Activated B cell treated with CpG ODN at 0.5 μM for 24 hours (primary cell): ENCODE measurements at regions not wholly inside any gene's neighbourhood (a gene's known extent, or its start where the extent isn't known, plus 50 kb on each side); places are given as distances from the start of the nearest gene placed in this dataset.

Source experiments
- ATAC-seq: fragments of 200-7000 bp; cut with Tn5 transposase; one replicate; pipeline ENCODE4 v1.10.0; 2021; ENCODE audit warnings: low read depth, mild to moderate bottlenecking, moderate library complexity
- CTCF ChIA-PET: fragments of 350-600 bp; sonication (Branson Sonifier 250); formaldehyde crosslinking; loops from one replicate; lab custom pipeline; 2021; ENCODE audit warnings: antibody characterized with exemption; lab: Charles Lee
- POLR2A ChIA-PET: fragments of 350-600 bp; sonication (Branson Sonifier 250); formaldehyde crosslinking; loops from one replicate; lab custom pipeline; 2021; ENCODE audit warnings: antibody characterized with exemption; lab: Charles Lee
- DNase-seq: peaks from one replicate; pipeline ENCODE4 v3.0.0; 2022
- H3K27ac Mint-ChIP-seq: one replicate; pipeline ENCODE4 v1.8.0; 2020; ENCODE audit warnings: mixed read lengths
- H3K27me3 Mint-ChIP-seq: one replicate; pipeline ENCODE4 v1.8.0; 2021; ENCODE audit warnings: mixed read lengths
- H3K36me3 Mint-ChIP-seq: one replicate; pipeline ENCODE4 v1.8.0; 2021; ENCODE audit warnings: low read depth, mixed read lengths
- H3K4me1 Mint-ChIP-seq: one replicate; pipeline ENCODE4 v1.8.0; 2021; ENCODE audit warnings: mixed read lengths
- H3K4me3 Mint-ChIP-seq: one replicate; pipeline ENCODE4 v1.8.0; 2020; ENCODE audit warnings: mild to moderate bottlenecking, mixed read lengths
- H3K9me3 Mint-ChIP-seq: one replicate; pipeline ENCODE4 v1.8.0; 2020; ENCODE audit warnings: mixed read lengths
- CTCF ChIP-seq: fragments of 200-600 bp; IDR thresholded peaks from one replicate; pipeline ENCODE4 v1.8.0; 2022; ENCODE audit warnings: antibody characterized with exemption, mild to moderate bottlenecking
- intact Hi-C: fragments of 100-400 bp; cut with micrococcal nuclease; formaldehyde crosslinking; loops from one replicate; pipeline ENCODE4 v1.15.1; 2024

GRCh38 chr5:33363537-33363936 lies 77.2 kb upstream of the TARS1 start:
- ATAC-seq (no peak), DNase-seq (no peak)
- no peak overlapping the region for H3K27ac Mint-ChIP-seq
- POLR2A ChIA-PET: no interaction called here
- H3K27me3 Mint-ChIP-seq: no peaks in the 10 kb centered on the region
- TF ChIP-seq CTCF: no peak
- H3K36me3 Mint-ChIP-seq: no peaks in the 10 kb centered on the region
- peaks cover 8% of the 10 kb centered on the region for H3K9me3 Mint-ChIP-seq
- no peak overlapping the region for H3K4me3 Mint-ChIP-seq
- CTCF ChIA-PET: no interaction called here
- intact Hi-C loops: no loop called here
- peaks cover 15% of the 10 kb centered on the region for H3K4me1 Mint-ChIP-seq

GRCh38 chr5:33364406-33364805 lies 76.4 kb upstream of the TARS1 start:
- no peak for TF ChIP-seq CTCF
- H3K4me1 Mint-ChIP-seq: peaks cover 15% of the 10 kb centered on the region
- peak overlapping the region; percentile 65 for H3K27ac Mint-ChIP-seq
- ATAC-seq: no peak
- POLR2A ChIA-PET: no interaction called here
- intact Hi-C loops: no loop called here
- peak overlapping the region; percentile 35 for H3K4me3 Mint-ChIP-seq
- CTCF ChIA-PET: no interaction called here
- DNase-seq: no peak
- H3K27me3 Mint-ChIP-seq: no peaks in the 10 kb centered on the region
- peaks cover 8% of the 10 kb centered on the region for H3K9me3 Mint-ChIP-seq
- no peaks in the 10 kb centered on the region for H3K36me3 Mint-ChIP-seq

- Mint-ChIP-seq H3K4me3 (no peak overlapping the region), H3K9me3 (no peaks in the 10 kb centered on the region), H3K27ac (no peak overlapping the region), H3K36me3 (no peaks in the 10 kb centered on the region), H3K27me3 (no peaks in the 10 kb centered on the region), H3K4me1 (peaks cover 15% of the 10 kb centered on the region)
- ChIA-PET CTCF (interaction anchor here (0.6 kb wide), 1 partner anchor 13 kb away, joined by 3 read pairs; no protein-coding TSS in a partner anchor), POLR2A (no interaction called here)
- no peak for TF ChIP-seq CTCF
- no peak for DNase-seq
- ATAC-seq: no peak
- intact Hi-C loops: no loop called here
Observed at GRCh38 chr5:33367416-33367815, 73.3 kb upstream of the TARS1 start.

- H3K4me3 Mint-ChIP-seq: no peak overlapping the region
- no peak for TF ChIP-seq CTCF
- ATAC-seq: no peak
- intact Hi-C loops: no loop called here
- ChIA-PET CTCF (interaction anchor here (0.5 kb wide), 1 partner anchor 1595 kb away, joined by 4 read pairs; no protein-coding TSS in a partner anchor), POLR2A (interaction anchor here (0.6 kb wide), 1 partner anchor 10 kb away, joined by 6 read pairs; no protein-coding TSS in a partner anchor)
- no peaks in the 10 kb centered on the region for H3K9me3 Mint-ChIP-seq
- no peaks in the 10 kb centered on the region for H3K36me3 Mint-ChIP-seq
- H3K27me3 Mint-ChIP-seq: no peaks in the 10 kb centered on the region
- no peak for DNase-seq
- H3K4me1 Mint-ChIP-seq: peaks cover 3% of the 10 kb centered on the region
- H3K27ac Mint-ChIP-seq: no peak overlapping the region
Observed at GRCh38 chr5:33369485-33370465, 71.0 kb upstream of the TARS1 start.

- Mint-ChIP-seq H3K27me3 (no peaks in the 10 kb centered on the region), H3K4me3 (no peak overlapping the region), H3K27ac (no peak overlapping the region), H3K4me1 (no peaks in the 10 kb centered on the region), H3K36me3 (no peaks in the 10 kb centered on the region), H3K9me3 (no peaks in the 10 kb centered on the region)
- CTCF ChIA-PET: interaction anchor here (0.5 kb wide), 1 partner anchor 1594 kb away, joined by 4 read pairs; no protein-coding TSS in a partner anchor
- intact Hi-C loops: no loop called here
- no peak for ATAC-seq
- DNase-seq: no peak
- TF ChIP-seq CTCF: no peak
- POLR2A ChIA-PET: interaction anchor here (0.6 kb wide), 1 partner anchor 11 kb away, joined by 6 read pairs; no protein-coding TSS in a partner anchor
Observed at GRCh38 chr5:33370466-33370859, 70.3 kb upstream of the TARS1 start.
